K562 (cell line): ENCODE measurements at regions not wholly inside any gene's neighbourhood (a gene's known extent, or its start where the extent isn't known, plus 50 kb on each side); places are given as distances from the start of the nearest gene placed in this dataset.

Experiments used
- CBX2 ChIP-seq: fragments of 200-600 bp; sonication (generic); IDR thresholded peaks from one replicate; pipeline ENCODE4 v1.6.1; 2012; ENCODE audit warnings: mild to moderate bottlenecking, low read length, inconsistent platforms; ENCODE audit not compliant: insufficient read depth, poor library complexity, severe bottlenecking
- CBX8 ChIP-seq: fragments of 200-600 bp; sonication (generic); IDR thresholded peaks from 2 replicates; pipeline ENCODE4 v1.6.1; 2012; ENCODE audit warnings: borderline replicate concordance, mixed run types, low read depth, mild to moderate bottlenecking, moderate library complexity, mixed read lengths, low read length, control low read depth, inconsistent platforms; ENCODE audit not compliant: poor library complexity, severe bottlenecking; ENCODE audit errors: extremely low read depth
- CTBP1 ChIP-seq: fragments of 450-650 bp; IDR thresholded peaks from 2 replicates; pipeline ENCODE4 v1.6.1; 2016; ENCODE audit warnings: borderline replicate concordance
- CTCF ChIP-seq, 3 experiments: IDR thresholded peaks in 2 of 3; conservative IDR thresholded peaks in 1 of 3; 2 replicates each; pipeline ENCODE4 v1.5.1; 2011 to 2012; ENCODE audit warnings: low read length in 3 of 3, mild to moderate bottlenecking in 3 of 3, control low read depth in 2 of 3, improper control_type of control experiment in 1 of 3, inconsistent platforms in 1 of 3, low read depth in 1 of 3, mixed read lengths in 1 of 3, moderate library complexity in 1 of 3; ENCODE audit not compliant: insufficient read depth in 2 of 3
- MXI1 ChIP-seq: IDR thresholded peaks from 2 replicates; pipeline ENCODE4 v1.6.1; 2011; ENCODE audit warnings: low read depth, mild to moderate bottlenecking, improper control_type of control experiment, low read length
- PCBP2 ChIP-seq: fragments of 200-400 bp; formaldehyde crosslinking; IDR thresholded peaks from 2 replicates; pipeline ENCODE4 v1.6.1; 2018; ENCODE audit warnings: low read length, low read depth, mild to moderate bottlenecking, moderate library complexity; ENCODE audit not compliant: poor library complexity, severe bottlenecking
- POLR2A ChIP-seq: fragments of 450-650 bp; conservative IDR thresholded peaks from 2 replicates; pipeline ENCODE4 v1.6.1; 2016
- RAD21 ChIP-seq, 2 experiments: fragments of 250-450 bp in 1 of 2; fragments of 450-650 bp in 1 of 2; sonication (Bioruptor Pico) in 1 of 2; formaldehyde crosslinking in 1 of 2; IDR thresholded peaks in 1 of 2; conservative IDR thresholded peaks in 1 of 2; 2 replicates each; pipeline versions ENCODE4 v1.4.0 to v1.8.0; 2020 to 2022; ENCODE audit warnings: mild to moderate bottlenecking in 2 of 2, moderate library complexity in 1 of 2
- RNF2 ChIP-seq: sonication (generic); IDR thresholded peaks from 2 replicates; pipeline ENCODE4 v1.6.1; 2016
- STAT6 ChIP-seq: sonication (generic); formaldehyde crosslinking; IDR thresholded peaks from 2 replicates; pipeline ENCODE4 v1.8.1; 2023; ENCODE audit warnings: mild to moderate bottlenecking, missing genetic modification reagents
- TARDBP ChIP-seq: fragments of 450-650 bp; IDR thresholded peaks from 2 replicates; pipeline ENCODE4 v1.6.1; 2016
- USF2 ChIP-seq: sonication (generic); formaldehyde crosslinking; IDR thresholded peaks from 2 replicates; pipeline ENCODE4 v1.5.0; 2020; ENCODE audit warnings: missing genetic modification reagents
- ZBTB17 ChIP-seq: fragments of 450-650 bp; formaldehyde crosslinking; IDR thresholded peaks from 2 replicates; pipeline ENCODE4 v1.4.0; 2020; ENCODE audit warnings: mild to moderate bottlenecking
- TF ChIP-seq, protein P1 (sequence below): sonication (generic); formaldehyde crosslinking; IDR thresholded peaks from 2 replicates; pipeline ENCODE4 v1.8.0; 2022; ENCODE audit warnings: missing genetic modification reagents, mild to moderate bottlenecking, moderate library complexity, borderline replicate concordance

- TF ChIP-seq USF2, result no peak
- no peak for TF ChIP-seq TARDBP
- no peak for TF ChIP-seq CBX8
- TF ChIP-seq CTCF (IDR thresholded peaks at IDR 0.05 in 2 of 3, conservative IDR thresholded peaks at IDR 0.05 in 1 of 3; ENCODE audit: insufficient read depth in 2 of 3, low read depth in 1 of 3, low read length in 3 of 3), result no peak
- TF ChIP-seq CBX2, result no peak
- no peak for TF ChIP-seq POLR2A
- TF ChIP-seq PCBP2, result no peak
- TF ChIP-seq, protein P1, sequence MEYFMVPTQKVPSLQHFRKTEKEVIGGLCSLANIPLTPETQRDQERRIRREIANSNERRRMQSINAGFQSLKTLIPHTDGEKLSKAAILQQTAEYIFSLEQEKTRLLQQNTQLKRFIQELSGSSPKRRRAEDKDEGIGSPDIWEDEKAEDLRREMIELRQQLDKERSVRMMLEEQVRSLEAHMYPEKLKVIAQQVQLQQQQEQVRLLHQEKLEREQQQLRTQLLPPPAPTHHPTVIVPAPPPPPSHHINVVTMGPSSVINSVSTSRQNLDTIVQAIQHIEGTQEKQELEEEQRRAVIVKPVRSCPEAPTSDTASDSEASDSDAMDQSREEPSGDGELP (CRISPR knock-in tag), result no peak
- no peak for TF ChIP-seq RNF2
- no peak for TF ChIP-seq CTBP1
- no peak for TF ChIP-seq ZBTB17 (CRISPR knock-in tag)
- no peak for TF ChIP-seq MXI1
- no peak for TF ChIP-seq RAD21 (CRISPR knock-in tag; conservative IDR thresholded peaks at IDR 0.05 in 1 of 2, IDR thresholded peaks at IDR 0.05 in 1 of 2)
- TF ChIP-seq STAT6 (CRISPR knock-in tag), result no peak
Observed at GRCh38 chr1:165988817-165989216, 161.4 kb downstream of the UCK2 start.
